HG02623 (cell line): ENCODE measurements at regions not wholly inside any gene's neighbourhood (a gene's known extent, or its start where the extent isn't known, plus 50 kb on each side); places are given as distances from the start of the nearest gene placed in this dataset.
"Not testable (repeated sequence)": the region's sequence is repeated elsewhere in the genome, so short reads cannot be mapped to it uniquely, and the experiment has no call there.

Source experiments
- ATAC-seq: cut with Tn5 transposase; IDR thresholded peaks from one replicate; pipeline ENCODE4 v1.9.1; 2021; ENCODE audit warnings: moderate library complexity; ENCODE audit not compliant: unreplicated experiment

DNA sequence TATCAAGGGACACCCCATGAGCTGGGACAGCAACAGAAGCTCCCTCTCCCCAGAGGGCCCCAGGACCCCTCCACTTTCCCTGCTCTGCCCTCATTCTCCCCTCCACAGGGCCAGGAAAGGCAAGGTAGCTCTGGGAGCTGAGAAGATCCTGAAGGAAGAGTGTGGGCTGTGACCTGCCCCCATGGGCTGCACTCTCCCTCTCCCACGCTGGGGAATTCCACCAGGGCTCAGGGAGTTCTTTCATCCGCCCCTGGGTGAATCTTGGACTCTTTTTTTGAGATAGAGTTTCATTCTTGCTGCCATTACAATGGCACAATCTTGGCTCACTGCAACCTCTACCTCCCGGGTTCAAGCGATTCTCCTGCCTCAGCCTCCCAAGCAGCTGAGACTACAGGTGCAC lies 73.8 kb downstream of the C9orf50 start:
- ATAC-seq = no peak

DNA sequence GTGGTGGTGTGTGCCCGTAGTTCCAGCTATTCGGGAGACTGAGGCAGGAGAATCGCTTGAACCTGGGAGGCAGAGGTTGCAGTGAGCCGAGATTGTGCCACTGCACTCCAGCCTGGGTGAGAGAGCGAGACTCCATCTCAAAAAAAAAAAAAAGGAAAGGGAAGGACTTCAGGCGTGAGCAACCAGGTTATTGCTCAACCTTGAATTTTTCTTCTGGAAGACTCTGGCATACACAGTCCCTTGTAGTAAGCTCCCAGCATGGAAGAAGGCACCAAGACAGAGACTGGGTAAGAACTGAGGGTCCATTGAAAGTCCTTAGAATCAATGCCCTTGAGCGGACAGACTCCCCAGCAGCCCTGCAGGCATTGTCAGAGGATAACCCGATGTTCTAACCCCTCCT lies 75.0 kb downstream of the C9orf50 start:
- ATAC-seq = not testable (repeated sequence)

DNA sequence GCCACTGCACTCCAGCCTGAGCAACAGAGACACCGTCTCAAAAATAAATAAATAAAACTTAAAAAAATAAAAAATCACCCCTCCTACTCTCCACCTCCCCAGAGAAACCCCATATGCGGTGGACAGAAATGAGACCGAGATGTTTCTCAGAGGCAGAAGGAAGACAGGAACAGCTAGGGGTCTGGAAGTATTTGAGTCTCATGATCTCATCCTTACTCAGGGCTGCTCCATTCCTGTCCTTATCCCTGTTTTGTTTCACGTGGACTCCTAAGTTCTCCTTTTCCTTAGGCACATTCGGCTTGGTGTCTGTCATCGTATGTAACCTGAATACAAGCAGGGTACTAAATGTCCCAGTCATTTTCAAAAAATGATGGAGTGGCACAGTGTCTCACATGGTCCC lies 76.1 kb downstream of the C9orf50 start:
- no peak for ATAC-seq

DNA sequence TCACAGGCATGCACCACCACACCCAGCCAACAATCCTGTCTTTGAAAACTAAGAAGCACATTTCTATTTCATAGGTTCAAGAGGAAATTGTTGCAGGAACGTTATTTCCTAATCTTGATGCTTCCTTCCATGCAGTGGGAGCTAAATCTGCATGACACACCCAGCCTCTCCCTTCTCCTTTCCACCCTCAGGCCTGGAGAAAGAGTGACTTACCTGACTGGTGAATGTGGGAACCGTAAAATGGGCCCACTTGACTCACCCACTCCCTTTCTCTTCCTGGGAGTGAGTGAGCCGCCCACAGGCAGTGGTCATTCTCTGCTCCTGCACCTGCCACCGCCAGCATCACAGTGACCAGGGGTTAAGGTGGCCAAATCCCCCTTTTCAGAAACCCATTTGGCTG lies 78.2 kb downstream of the C9orf50 start:
- ATAC-seq = no peak

DNA sequence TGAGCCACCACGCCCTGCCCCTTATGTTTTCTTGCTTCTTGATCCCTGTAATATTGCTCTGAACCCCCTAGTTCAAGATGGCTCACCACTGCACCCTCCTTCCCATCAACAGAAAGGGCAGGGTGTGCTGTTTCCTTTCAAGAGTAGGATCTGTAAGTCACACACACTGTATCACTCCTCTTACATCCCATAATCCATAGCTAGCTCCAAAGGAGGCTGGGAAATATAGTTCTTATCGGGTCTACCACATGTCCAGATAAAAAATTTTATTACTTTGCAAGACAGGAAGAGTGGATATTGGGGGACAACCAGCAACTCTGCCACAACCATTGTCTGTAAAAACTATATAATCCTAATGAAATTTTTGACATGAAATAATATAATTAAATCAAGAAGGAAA lies 79.6 kb downstream of the C9orf50 start:
- no peak for ATAC-seq

DNA sequence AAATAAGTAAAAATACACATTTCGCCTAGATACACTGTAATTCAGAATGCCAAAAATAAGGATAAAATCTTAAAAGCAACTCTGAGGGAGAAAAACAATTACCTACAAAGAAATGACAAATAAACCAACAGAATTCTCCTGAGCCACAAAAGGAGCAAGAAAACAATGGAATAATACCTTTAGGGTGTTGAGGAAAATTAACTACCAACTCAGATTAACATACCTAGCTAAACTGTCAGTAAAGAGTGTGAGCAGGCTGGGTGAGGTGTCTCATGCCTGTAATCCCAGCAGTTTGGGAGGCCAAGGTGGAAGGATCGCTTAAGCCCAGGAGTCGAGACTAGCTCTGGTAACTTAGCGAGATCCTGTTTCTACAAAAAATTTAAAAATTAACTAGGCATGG lies 81.5 kb downstream of the C9orf50 start:
- ATAC-seq = no peak

GRCh38 chr9:129531860-129532402 lies 89.0 kb downstream of the C9orf50 start:
- ATAC-seq = not testable (repeated sequence)

GRCh38 chr9:129527955-129528354 lies 92.9 kb downstream of the C9orf50 start:
- not testable (repeated sequence) for ATAC-seq

- no peak for ATAC-seq
Measured at GRCh38 chr9:129525656-129526196, 95.2 kb downstream of the C9orf50 start.

DNA sequence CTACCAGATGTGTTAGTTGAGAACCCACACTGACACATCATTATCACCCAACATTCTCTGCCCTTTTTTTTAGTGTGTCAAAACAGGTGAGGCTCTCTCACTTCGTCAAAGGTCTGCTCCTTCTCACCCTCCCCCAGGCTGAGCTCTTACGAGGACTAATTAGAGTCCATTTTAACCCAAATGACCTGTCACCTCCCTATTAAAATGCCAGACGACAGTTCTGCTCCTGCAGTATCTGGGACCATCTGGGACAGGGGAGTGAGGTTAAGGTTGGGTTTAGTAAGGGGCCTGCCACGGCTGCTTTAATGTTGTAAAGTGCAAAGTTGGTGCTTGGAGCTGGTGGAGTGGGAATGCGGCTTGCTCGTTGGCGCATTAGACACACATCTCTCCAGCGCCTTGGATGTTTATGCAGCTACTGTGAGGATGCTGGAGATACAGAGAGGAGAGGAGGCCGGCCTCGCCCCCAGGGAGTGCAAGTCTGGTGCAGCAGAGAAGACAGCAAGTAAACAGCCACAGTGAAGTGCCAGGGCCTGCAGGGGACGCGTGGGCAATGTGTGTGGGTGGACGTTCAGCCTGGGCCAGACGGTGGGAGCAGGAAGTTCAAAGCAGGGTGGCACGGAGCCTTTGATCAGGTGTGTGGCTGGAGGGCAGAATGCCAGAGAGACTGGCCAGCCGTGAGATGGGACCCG lies 96.2 kb downstream of the C9orf50 start:
- ATAC-seq = no peak

GRCh38 chr9:129523943-129524581 lies 96.8 kb downstream of the C9orf50 start:
- ATAC-seq = no peak

DNA sequence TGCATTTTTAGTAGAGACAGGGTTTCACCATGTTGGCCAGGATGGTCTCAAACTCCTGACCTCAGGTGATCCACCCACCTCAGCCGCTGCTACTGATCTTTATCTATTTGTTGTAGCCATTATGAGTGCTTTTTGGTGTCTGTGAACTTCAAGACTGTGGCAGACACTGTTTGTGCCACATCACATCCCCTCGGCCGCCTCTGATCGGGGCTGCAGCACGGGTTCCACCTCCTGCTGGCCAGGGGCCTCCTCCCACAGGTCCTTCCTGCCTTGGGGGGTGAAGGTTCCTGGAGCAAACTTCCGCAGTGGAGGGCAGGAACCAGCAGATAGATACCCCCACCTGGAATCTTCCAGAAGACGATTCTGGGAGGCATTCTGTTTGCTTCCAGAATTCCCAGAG lies 98.5 kb downstream of the C9orf50 start:
- ATAC-seq = no peak

GRCh38 chr9:129520082-129520481 lies 100.8 kb downstream of the C9orf50 start:
- ATAC-seq = no peak

DNA sequence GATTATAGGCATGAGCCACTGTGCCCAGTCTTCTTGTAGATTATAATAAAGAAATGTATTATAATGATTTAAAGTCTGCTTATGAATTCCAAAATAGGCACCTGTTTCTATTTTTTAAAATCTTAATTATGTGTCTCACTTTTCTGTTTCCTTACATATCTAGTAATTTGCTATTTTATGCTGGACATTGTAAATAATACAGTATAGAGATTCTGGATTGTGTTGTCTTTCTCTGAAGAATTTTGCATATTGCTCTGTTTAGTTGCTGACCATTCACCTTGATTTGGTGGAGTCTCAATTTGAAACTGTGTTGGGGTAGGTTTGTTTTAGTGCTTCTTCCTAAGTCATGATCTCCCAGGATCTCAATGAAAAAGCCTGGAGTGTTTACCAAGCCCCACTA lies 102.8 kb downstream of the C9orf50 start:
- no peak for ATAC-seq

- ATAC-seq = no peak
Measured at GRCh38 chr9:129517006-129517405, 103.9 kb downstream of the C9orf50 start.

DNA sequence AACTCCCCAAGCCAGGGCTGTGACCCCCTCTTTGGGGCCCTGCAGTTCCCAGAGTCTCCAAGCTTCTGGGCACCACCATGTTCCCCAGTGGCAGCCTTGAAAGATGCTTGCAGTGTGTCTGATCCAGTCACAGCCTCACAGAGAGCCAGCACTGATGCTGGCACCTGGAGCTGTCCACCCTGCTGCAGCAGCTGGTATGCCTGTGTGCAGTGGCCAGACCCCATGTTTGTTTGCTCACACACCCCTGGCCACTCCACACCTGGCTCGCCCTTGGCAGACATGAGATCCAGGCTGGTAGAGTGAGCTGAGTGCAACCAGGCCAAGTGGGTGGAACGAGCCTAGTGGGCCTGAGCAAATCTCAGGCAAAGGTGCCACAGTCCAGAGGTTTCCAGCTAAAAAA lies 106.0 kb downstream of the C9orf50 start:
- ATAC-seq = no peak

- no peak for ATAC-seq
Measured at GRCh38 chr9:129514497-129514867, 106.4 kb downstream of the C9orf50 start.

- ATAC-seq = no peak
Measured at GRCh38 chr9:129513856-129514496, 106.9 kb downstream of the C9orf50 start.

GRCh38 chr9:129513282-129513681 lies 107.6 kb downstream of the C9orf50 start:
- no peak for ATAC-seq

- ATAC-seq = no peak
Measured at GRCh38 chr9:129511285-129511900, 109.5 kb downstream of the C9orf50 start.

- no peak for ATAC-seq
Measured at GRCh38 chr9:129509533-129509928, 111.4 kb downstream of the C9orf50 start.
